NCI-H2107 (cell line): ENCODE measurements at regions not wholly inside any gene's neighbourhood (a gene's known extent, or its start where the extent isn't known, plus 50 kb on each side); places are given as distances from the start of the nearest gene placed in this dataset.

Experiments
- DNase-seq: peaks from one replicate; lab custom pipeline; 2025; lab: John Stamatoyannopoulos, UW

DNA sequence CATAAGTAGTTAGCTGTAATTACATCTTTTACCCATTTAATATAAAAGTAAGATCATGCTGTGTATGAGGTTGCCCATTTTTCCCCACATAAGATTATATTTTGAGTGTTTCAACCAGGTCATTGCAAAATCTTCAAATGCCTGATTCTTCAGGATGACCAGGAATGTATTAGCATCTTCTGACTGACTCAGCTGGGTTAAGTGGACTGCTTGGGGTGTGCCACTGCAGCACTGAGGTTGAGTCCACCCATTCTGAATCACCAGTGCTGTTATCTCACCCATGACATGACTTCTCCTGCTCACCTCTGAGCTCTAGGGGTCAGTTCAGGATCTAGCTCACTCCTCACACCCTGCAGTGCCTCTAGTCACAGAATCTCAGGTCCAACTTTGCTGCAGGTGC, 576.7 kb upstream of the ZEB2 start:
- DNase-seq = no peak

DNA sequence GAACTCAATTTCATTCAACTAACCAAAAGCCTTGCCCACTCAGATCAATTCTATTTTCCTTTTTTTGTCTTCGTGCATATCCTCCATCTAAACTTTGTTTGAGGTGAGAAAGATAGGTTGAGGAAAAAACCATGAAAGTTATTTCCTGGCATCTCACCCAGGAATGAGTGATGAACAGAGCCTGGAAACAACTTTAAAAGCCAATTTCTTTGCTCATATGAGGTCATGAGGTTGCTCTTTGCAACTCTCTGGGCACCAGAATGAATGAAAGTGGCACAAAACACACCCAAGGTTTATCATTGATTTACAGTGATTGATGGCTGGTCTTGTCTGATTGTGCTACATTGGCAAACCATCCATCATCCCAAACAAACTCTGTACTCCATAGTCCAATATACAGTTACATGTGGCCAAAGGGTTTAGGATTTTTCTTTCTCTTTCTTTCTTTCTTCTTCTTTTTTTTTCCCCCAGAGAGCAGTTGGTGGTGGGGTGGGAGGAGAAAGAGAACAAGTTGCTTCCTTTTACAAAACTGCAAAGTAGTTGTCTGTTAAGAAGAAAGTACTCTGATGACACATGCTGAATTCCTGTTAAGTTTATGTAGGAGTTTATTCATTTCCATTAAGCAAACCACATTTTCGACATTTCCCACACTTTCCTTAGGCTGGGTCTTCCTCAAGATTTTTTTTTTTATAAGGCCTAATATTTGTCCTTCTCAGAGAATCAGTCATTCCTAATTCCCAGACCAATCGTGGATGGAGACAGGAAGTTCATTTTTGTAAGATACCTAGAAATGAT, 575.9 kb upstream of the ZEB2 start:
- DNase-seq = no peak

DNA sequence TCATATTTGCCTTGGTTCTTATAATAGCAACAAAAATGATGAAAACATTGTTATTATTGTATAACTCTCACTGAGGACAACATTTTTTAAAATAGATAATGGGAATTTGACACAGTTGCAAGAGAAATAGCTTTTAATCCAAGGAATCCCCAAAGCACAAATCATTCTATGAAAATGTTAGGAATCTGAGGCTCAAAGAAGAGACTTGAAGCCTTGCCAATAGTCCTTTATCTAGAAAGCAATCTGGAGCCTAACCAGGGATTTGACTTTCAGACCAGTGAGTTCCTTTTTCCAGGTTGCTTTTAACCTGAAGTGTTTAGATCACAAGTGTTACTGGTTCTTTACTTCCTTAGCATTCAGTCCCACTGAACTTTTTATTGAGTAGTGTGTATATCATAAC, 574.5 kb upstream of the ZEB2 start:
- no peak for DNase-seq

DNA sequence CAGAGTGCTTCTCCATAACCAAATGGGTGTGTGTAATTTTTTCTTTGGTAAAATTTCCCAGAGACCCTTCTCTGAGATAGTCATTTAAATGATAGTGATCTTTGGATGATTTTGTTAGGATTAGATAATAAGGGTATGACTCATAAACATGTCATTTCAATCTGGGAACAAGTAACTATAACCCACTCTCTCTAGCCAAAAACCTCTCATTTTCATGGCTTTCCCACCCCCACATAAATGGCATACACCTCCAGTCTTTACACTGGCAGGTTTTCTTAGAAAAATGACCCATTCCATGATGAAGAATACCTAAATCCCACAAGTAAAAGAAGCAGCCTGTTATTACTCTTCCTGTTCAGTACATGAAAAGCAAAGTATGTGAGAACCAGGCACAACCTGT, 572.0 kb upstream of the ZEB2 start:
- DNase-seq = no peak

DNA sequence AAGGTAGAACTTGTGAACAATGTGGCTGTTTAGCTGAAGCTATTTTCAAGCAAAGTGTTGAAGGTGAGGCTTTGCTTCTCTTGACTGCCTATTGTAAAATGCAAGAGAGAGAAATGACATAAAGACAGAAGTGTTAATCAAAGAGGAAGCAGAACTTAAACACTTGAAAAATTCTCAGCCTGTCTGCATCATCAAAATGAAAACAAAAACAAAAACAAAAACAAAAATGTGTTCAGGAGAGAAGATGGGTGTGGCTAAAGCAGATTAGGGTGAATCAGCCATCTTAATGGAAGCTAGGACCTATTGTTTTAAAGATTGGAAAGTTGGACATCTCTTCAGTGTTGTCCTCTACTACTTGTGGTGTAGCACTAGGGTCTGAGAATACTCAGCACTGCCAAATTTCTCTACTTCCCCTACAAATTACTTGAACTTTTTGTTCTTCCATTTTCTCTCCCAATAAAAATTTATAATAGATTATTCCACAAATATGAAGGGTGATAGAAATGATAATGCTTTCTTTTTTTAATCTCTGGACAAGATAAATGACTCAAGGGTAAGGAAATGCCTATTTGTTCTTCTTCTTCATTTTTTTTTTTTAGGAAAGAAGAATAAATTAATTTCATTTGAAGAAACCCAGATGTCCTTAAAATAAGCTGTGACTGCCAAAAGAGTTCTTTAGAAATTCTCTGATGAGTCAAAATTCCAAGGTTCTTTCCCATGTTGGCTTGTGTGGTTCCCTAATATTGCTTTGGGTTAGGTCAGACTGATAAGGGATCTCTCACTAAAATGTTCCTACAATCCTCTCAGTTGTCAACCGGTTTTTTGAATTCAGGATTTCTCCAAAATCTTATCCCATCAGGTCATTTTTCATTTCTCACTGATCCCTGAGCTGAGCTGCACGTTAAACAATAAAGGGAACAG, 571.2 kb upstream of the ZEB2 start:
- no peak for DNase-seq

DNA sequence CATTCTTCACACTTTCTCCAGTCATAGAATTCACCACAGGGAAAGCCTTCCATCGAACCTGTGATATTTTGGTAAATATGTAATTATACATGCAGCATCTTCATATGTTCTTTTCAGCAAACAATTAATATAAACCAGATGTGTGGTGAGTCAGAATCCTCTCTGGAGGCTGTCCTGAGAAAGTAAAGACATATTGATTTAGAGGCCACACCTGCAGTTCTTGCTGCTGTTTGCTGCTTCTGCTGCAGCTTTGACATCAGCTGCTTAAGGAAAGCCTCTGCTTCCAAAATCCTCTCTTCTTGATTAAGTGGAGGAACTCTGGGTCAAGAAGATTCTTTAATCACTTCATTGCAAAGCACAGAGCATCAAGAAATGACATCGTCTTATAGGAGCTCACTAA, 568.8 kb upstream of the ZEB2 start:
- no peak for DNase-seq

DNA sequence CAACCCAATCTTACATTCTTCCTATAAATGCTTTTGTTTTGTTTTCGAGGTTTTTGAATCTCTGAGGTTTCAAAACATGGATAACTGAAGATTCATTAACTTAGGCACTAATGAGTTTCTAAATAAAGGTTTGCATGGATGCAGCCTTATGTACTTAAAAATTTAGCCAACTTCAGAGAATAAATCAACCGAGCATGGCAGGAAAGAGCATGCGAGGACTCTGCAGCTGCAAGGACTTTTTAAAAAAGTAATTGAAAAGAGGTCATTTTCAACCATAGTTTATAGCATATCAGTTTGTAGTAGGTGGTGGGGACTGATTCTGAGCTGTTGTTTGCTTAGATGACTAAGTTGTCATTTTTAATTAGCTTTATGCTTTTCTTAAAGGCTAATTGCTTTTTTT, 567.0 kb upstream of the ZEB2 start:
- no peak for DNase-seq

DNA sequence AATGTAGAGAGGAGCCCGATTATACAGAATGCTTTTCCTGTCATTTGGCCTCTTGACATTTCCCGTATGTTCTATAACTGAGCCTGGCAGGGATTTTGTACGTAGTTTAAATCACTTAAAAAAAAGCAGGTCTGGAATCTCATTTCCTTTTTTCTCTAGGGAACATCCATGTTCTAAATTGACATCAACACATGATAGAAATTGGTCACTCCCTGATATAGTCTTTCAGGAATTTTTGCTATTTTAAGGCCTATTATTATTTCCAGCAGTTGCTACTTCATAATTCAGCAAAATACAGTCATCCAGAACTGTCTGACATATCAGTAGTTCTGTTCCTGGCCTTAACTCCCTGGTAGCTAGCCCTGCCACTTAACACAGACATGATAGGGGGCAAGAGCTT, 565.7 kb upstream of the ZEB2 start:
- DNase-seq = no peak

DNA sequence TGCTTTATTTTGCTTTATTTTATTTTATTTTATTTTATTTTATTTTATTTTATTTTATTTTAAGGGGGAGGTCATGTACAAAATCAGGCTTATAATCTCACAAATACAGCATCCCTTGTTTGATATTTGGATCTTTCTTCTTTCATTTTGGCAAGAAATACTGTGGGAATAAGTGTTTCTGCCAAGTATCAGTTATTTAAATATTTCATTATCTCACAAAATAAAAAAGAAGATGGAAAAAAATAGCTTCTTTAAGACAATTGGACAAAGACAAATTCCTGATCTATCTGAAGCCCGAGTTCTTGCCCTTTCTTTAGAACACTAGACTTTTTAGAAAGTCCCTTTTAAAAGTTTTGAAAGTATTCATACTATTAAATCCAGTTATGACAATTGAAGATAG, 560.5 kb upstream of the ZEB2 start:
- DNase-seq = no peak

DNA sequence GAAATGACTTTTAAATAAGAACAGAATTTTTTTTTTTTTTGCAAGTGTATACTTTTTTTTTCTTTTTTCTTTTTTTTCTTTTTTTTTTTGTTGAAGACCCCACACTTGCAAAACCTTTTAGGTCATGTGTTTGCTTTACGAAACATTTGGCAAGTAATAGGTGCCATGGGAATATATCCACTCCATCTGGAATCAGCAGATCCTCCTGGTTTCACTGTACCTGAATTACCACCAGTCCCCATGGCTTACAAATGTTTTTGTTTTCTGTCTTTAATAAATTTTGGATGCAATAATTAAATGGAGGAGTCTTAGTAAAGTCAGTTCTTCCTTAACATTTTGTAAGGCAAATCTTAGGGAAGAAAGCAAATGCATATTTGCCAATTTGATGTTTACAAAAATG, 559.7 kb upstream of the ZEB2 start:
- no peak for DNase-seq

DNA sequence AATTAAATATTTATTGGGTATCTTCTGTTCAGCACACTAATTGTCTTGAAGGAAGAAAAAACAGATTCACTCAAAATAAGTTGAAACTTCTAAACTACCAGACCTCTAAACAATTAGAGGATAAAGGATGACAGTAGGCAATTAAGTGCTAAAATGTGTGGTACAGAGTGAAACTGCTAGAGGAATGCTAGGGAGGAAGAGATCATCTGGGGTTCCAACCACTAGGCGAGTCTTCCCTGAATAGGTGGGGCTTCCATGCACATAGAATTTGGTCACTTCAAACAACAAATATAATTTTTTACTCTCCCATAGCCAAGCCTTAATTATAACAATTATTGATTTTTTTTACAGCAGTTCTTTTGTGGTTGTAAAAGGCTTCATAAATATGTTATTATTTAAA, 559.0 kb upstream of the ZEB2 start:
- DNase-seq = no peak

DNA sequence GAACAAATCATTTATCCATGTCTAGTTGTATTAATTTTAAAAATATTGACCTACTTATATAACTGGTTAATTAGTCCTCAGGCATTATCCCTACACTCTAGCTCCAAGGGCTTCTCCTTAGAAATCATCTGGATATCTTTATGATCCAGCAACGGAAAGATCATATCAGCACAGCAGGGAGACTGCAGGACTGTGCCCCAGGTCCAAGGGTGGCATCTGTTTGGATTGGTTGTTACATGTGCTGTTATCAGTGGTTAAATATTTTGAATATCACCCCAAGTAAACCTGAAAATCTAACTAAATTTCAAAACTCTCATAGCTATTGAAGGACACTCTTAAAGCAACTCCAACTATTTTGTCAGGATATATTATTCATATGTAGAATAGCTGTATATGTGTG, 556.2 kb upstream of the ZEB2 start:
- no peak for DNase-seq

DNA sequence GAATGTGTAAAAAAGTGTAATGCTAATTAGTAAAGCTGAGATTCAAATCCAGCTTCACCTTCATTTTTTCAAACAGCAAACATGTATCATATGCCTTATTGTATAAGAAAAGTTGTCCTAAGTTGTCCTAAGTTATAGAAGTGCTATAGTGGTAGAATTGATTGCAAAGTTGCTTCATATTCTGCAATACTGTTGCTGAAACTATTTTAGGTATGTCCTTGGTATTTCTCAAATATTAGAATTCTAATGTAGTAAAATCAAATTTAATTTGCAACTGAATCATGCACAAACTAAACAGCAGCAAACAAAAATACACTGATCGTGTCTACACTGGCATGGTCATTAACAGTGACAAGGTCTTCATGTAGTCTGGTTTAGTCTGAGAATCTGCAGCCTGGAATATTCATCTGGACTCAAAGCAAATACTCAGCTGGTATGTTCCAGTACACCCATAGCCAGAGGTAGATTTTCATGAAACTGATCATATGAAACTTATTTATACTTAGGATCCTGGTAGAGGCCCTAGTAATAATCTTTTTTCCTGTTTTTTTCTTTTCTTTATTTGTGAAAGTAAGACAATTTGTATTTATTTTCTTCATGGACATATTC, 555.6 kb upstream of the ZEB2 start:
- no peak for DNase-seq

DNA sequence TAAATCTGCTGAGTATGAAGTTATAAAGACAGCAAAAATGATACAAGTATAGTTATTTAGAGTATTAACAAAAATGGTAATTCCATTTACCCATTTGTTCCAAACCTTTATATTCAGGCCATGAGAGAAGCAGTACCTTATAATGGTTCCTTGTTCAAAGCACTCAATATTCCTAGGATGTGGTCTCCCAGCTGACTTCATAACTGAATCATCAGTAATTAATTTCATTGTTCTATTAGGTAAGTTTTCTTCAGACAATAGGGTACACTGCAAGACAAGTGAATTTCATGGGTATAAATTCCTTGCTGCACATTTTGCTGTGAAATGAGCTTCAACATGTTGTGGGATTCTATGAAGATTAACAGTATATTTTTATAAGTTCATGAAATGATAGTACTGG, 550.8 kb upstream of the ZEB2 start:
- DNase-seq = no peak

DNA sequence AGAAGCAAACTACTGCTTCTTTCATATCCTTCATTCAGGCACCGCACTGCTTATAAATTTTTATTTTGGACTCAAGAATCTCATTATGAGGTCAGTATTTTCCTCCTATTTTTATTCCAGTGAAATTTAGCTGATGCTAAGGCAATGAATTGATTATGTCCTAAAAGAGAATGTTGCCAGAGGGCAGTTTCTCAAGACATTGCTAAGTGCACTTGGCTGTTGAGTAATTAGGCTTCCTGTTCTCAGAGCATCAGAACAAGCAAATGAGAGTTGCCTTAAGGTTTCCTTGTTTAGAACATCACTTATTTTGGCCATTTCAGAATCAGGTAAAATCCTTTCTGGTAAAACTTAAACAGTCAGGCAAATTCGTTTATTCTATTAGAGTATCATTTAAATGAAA, 548.6 kb upstream of the ZEB2 start:
- no peak for DNase-seq

DNA sequence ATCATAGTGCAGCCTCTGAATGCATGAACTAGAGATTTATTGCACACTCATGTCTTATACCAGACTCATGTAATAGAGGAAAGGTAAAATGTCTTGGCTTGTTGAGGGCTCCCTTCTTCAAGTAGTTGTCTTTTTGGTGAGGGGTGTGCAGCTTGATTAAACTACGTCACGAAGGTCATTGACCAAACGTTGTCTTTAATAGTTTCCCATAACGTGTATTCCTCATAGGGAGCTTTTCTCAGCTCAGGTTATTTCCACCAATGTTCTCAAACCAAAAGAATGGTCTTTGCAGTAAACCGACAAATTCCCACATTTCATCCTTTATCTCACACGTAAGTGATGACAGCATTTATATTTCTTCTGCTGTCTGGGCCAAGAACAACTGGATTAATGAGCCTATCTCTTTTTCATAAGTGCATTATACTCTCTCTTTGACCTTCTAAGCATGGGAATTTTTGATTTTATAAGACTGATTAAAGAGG, 547.7 kb upstream of the ZEB2 start:
- DNase-seq = no peak

DNA sequence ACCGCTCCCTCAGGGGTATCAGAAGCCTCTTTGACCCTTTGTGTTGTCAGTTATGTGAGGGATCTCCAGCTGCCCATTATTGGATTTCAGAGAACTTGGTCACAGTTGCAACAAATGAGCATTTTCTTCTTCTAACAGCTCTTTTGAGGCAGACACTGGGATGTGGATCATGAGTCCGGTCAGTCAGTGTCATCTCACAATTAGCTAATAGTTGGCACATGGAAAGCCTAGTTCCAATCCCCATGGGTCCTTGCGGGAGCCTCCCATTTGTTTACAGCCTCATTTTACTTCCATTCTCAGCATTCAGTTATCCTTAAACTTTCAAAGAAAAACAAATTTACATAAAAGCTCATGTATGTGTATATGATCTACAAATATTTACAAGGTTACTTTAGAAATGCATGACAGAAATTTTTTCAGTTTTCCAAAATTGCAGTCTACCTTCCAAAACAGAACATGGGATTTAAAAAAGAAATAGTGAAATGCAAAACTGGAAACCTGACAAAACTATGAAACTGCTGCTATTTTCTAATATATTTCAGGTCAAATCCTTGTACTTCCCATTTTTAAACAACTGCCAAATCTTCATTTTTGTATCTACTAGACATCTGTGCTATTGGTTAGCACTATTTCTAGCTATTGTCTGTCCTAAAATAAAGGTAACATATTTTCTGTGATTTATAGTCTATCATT, 547.1 kb upstream of the ZEB2 start:
- DNase-seq = no peak

DNA sequence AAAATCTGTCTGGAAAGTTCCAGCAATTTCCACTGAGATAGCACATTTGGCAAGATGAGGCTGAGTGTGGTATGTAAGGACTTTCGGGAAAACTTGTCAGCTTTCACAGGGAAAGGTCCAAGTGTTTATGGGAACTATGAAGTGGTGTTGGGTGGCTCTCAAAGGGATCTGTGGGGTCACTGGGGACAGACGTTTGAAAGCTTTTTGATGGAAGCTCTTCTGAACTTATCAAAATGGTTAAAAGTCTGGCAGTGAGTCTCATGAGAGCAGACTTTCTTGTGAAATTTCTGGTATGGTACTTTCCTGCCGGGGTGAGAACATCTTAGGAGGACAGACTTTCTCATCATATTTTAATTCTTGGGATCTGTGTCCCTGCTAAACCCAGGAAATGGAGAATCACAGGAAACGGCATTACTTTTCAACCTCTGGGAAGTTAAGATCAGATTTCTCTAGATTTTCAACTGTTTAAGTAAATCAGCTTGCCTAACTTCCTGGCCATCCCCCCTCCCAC, 546.3 kb upstream of the ZEB2 start:
- no peak for DNase-seq

DNA sequence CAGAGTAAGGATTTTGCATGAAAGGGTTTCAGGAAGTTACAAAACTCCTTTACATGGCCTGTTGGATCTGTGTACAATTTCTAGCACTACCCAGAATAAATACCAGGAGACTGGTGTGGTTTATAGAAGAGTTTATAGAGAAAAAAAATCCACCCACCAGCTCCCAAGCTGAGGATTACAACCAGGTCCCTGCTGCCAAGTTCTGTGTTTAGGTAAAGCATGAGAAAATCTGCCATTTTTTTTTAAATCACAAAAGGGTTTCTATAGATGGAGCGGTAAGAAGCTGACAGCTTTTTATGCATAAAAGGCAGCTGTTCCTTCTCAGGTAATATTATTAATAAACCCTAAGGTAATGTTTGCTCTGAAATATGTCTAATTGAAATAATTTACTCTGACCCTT, 545.4 kb upstream of the ZEB2 start:
- DNase-seq = no peak

DNA sequence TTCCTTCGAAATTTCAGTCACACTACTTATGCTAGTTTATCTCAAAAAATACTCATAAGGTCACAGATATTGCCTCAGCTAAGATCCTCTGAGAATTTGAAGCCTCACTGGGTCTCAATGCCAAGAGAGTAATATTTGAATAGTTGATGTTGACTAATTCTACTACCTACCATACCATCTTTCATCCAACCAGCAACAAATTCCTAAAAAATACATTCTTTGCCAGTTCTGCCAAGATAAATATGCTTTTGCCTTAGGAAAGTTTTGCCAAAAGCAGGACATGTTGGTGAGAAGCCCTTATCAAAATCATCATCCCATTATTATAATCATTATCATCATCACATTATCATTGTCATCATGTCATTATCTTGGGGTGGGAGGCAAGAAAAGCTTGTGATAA, 544.6 kb upstream of the ZEB2 start:
- DNase-seq = no peak

DNA sequence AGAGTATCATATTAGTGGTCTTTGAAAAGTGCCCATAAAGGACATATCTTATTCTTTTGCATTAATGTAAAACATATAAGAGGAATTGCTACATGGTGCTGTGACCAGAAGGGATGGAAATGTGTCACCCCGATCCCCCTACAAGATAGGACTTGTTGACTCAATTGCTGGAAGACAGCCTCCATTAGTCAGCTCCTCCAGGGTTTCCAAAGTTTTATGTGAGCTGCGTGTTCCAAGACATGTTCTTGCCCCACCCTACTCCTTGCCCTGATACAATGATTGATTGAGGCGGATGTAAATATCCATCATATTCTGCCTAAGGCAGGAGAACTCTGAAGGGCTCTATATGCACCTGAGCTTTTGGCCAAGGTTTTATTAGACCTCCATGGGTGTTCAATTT, 541.0 kb upstream of the ZEB2 start:
- no peak for DNase-seq

DNA sequence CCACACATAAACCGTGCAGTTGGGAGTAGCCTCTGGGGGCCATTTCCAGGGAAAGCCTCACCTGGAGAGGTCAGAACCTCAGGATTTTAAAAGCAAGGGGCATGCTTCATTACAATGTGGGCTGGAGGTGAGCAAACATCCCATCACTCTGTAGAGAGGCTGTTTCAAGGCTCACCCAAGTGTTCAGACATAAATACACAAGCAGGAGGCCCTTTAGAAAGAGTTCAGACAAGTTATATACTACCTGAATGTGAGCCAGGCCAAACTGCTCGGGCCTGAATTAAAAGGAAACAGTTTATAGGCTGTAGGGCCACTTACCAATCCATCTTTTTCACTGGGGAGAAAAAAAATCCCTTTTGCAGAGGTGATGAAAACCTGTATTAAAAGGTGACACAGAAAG, 540.0 kb upstream of the ZEB2 start:
- no peak for DNase-seq
